Natural killer cell (primary cell): ENCODE measurements at regions not wholly inside any gene's neighbourhood (a gene's known extent, or its start where the extent isn't known, plus 50 kb on each side); places are given as distances from the start of the nearest gene placed in this dataset.

Experiments
- ATAC-seq, 3 donors: fragments of 150-1000 bp in 2 of 3; fragments of 200-7000 bp in 1 of 3; cut with Tn5 transposase; 1 replicate in 1 of 3; 2 replicates in 2 of 3; pipeline ENCODE4 v1.10.0; 2021; ENCODE audit warnings: mild to moderate bottlenecking in 2 of 3, moderate library complexity in 2 of 3
- DNase-seq, 2 donors: peaks; one replicate each; pipeline versions ENCODE4 v3.0.0 to v3.0.0-alpha.2; 2013 to 2021; ENCODE audit warnings: mixed read lengths in 1 of 2
- H3K27ac ChIP-seq: one replicate; pipeline ENCODE4 v1.5.1; 2013; ENCODE audit warnings: mild to moderate bottlenecking, low read length
- H3K27me3 ChIP-seq: one replicate; pipeline ENCODE4 v1.6.1; 2013; ENCODE audit warnings: low read length; ENCODE audit not compliant: control insufficient read depth, insufficient read depth
- H3K36me3 ChIP-seq: one replicate; pipeline ENCODE4 v1.6.1; 2013; ENCODE audit warnings: low read length; ENCODE audit not compliant: control insufficient read depth, insufficient read depth
- H3K4me1 ChIP-seq: one replicate; pipeline ENCODE4 v1.6.1; 2013; ENCODE audit warnings: low read length; ENCODE audit not compliant: control insufficient read depth, insufficient read depth
- H3K4me3 ChIP-seq: one replicate; pipeline ENCODE4 v1.5.1; 2013; ENCODE audit warnings: low read length
- H3K9me3 ChIP-seq: one replicate; pipeline ENCODE4 v1.6.1; 2013; ENCODE audit warnings: low read length; ENCODE audit not compliant: control insufficient read depth, insufficient read depth
- H3K27ac Mint-ChIP-seq, 2 donors: one replicate each; pipeline ENCODE4 v1.8.0; 2022; ENCODE audit warnings: mild to moderate bottlenecking in 2 of 2, mixed read lengths in 2 of 2, moderate library complexity in 1 of 2
- H3K27me3 Mint-ChIP-seq, 2 donors: one replicate each; pipeline ENCODE4 v1.8.0; 2022; ENCODE audit warnings: low read depth in 2 of 2, mixed read lengths in 2 of 2
- H3K36me3 Mint-ChIP-seq: one replicate; pipeline ENCODE4 v1.8.0; 2022; ENCODE audit warnings: mixed read lengths
- H3K4me1 Mint-ChIP-seq, 2 donors: one replicate each; pipeline ENCODE4 v1.8.0; 2022; ENCODE audit warnings: mixed read lengths in 2 of 2
- H3K4me3 Mint-ChIP-seq: one replicate; pipeline ENCODE4 v1.8.0; 2022; ENCODE audit warnings: mild to moderate bottlenecking, moderate library complexity, mixed read lengths
- H3K9me3 Mint-ChIP-seq, 2 donors: one replicate each; pipeline ENCODE4 v1.8.0; 2022; ENCODE audit warnings: mixed read lengths in 2 of 2
- WGBS: methylation state at CpG from one replicate; pipeline ENCODE4 v1.1.7; 2013; ENCODE audit warnings: missing lambda C conversion rate; ENCODE audit not compliant: insufficient coverage; 5-methylcytosine and 5-hydroxymethylcytosine counted together
- intact Hi-C: fragments of 100-400 bp; cut with micrococcal nuclease; formaldehyde crosslinking; loops from one replicate; pipeline ENCODE4 v1.14.2; 2022
- TF ChIP-seq, protein P1 (sequence below): fragments of 200-600 bp; IDR thresholded peaks from one replicate; pipeline ENCODE4 v1.8.0; 2022; ENCODE audit warnings: antibody characterized with exemption

DNA sequence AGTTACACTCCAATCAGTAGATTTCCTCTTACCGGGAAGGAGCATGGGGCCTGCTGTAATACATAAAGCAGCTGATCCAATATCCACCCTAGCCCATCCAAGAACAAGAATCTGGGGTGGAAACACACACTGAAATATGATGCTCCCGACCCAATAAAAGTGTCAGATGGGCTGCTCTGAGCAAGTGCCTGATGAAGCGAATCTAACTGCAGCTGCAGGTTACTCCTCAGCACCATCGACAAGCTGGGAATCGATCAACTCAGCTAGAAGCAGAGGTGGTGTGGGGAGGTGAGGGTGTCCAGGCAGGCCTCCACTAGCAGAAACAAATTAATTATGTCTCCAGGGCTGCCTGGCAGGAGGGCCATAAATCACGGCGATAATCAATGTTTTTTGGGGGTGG, 64.0 kb upstream of the WSCD2 start:
- Mint-ChIP-seq H3K4me1 (no peaks in the 10 kb centered on the region), H3K4me3 (no peak overlapping the region), H3K27me3 (peaks cover 32 to 63% of the 10 kb centered on the region in 2 donors), H3K9me3 (no peaks in the 10 kb centered on the region), H3K36me3 (no peaks in the 10 kb centered on the region), H3K27ac (no peak overlapping the region)
- ATAC-seq (no peak), DNase-seq (no peak)
- Histone ChIP-seq H3K4me3 (no peak overlapping the region), H3K27me3 (peaks cover 2% of the 10 kb centered on the region), H3K27ac (no peak overlapping the region), H3K36me3 (no peaks in the 10 kb centered on the region), H3K9me3 (no peaks in the 10 kb centered on the region), H3K4me1 (no peaks in the 10 kb centered on the region)
- WGBS = 85% methylated on average over 7 of the region's 7 CpGs
- intact Hi-C loops = no loop called here
- TF ChIP-seq, protein P1, sequence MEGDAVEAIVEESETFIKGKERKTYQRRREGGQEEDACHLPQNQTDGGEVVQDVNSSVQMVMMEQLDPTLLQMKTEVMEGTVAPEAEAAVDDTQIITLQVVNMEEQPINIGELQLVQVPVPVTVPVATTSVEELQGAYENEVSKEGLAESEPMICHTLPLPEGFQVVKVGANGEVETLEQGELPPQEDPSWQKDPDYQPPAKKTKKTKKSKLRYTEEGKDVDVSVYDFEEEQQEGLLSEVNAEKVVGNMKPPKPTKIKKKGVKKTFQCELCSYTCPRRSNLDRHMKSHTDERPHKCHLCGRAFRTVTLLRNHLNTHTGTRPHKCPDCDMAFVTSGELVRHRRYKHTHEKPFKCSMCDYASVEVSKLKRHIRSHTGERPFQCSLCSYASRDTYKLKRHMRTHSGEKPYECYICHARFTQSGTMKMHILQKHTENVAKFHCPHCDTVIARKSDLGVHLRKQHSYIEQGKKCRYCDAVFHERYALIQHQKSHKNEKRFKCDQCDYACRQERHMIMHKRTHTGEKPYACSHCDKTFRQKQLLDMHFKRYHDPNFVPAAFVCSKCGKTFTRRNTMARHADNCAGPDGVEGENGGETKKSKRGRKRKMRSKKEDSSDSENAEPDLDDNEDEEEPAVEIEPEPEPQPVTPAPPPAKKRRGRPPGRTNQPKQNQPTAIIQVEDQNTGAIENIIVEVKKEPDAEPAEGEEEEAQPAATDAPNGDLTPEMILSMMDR = no peak

GRCh38 chr12:108066583-108067577, 62.2 kb upstream of the WSCD2 start:
- Histone ChIP-seq H3K27me3 (no peaks in the 10 kb centered on the region), H3K4me3 (no peak overlapping the region), H3K36me3 (no peaks in the 10 kb centered on the region), H3K27ac (no peak overlapping the region), H3K4me1 (no peaks in the 10 kb centered on the region), H3K9me3 (no peaks in the 10 kb centered on the region)
- ATAC-seq = no peak
- Mint-ChIP-seq H3K27ac (no peak overlapping the region), H3K4me1 (no peaks in the 10 kb centered on the region), H3K36me3 (no peaks in the 10 kb centered on the region), H3K9me3 (no peaks in the 10 kb centered on the region), H3K4me3 (no peak overlapping the region), H3K27me3 (peaks cover 38 to 68% of the 10 kb centered on the region in 2 donors)
- 74% methylated on average over 7 of the region's 9 CpGs for WGBS
- DNase-seq = no peak
- TF ChIP-seq, protein P1 = no peak
- intact Hi-C loops = no loop called here

DNA sequence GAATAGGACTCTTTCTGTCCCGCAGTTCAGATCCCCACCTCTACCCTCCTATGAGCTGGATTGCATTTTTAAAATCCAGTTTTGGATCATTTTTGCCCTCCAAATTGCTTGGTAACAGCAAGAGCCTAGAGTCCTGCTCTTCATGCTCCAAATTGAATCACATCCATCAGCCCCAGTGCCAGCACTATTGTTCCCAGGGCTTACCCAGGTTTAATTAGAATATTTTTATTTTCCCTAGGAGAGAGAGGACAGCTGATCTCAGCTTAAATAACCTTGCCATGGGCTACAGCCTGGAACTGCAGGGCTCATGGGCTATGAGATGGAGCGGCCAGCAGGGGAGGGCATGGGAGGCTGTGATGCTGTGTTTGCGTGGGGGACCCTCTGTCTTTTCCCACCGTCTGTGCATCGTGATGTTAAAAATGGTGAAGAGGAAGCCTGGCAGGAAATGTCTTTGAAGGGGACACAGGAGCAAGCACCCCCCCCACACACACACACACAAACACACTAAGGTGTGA, 59.4 kb upstream of the WSCD2 start:
- no peaks in the 10 kb centered on the region for H3K36me3 Mint-ChIP-seq
- H3K27me3 Mint-ChIP-seq = peaks cover 32 to 59% of the 10 kb centered on the region in 2 donors
- H3K27ac ChIP-seq = no peak overlapping the region
- H3K27ac Mint-ChIP-seq = no peak overlapping the region
- no peak overlapping the region for H3K4me3 Mint-ChIP-seq
- no peaks in the 10 kb centered on the region for H3K9me3 Mint-ChIP-seq
- TF ChIP-seq, protein P1 = no peak
- no peak overlapping the region for H3K4me3 ChIP-seq
- H3K27me3 ChIP-seq = no peaks in the 10 kb centered on the region
- DNase-seq (no peak), ATAC-seq (no peak)
- intact Hi-C loops = no loop called here
- H3K9me3 ChIP-seq = no peaks in the 10 kb centered on the region
- H3K4me1 ChIP-seq = no peaks in the 10 kb centered on the region
- H3K4me1 Mint-ChIP-seq = no peaks in the 10 kb centered on the region
- H3K36me3 ChIP-seq = no peaks in the 10 kb centered on the region
- 55% methylated on average over 3 of the region's 5 CpGs for WGBS
